Glutamatergic neuron (in vitro differentiated cells): ENCODE measurements at regions not wholly inside any gene's neighbourhood (a gene's known extent, or its start where the extent isn't known, plus 50 kb on each side); places are given as distances from the start of the nearest gene placed in this dataset.
"Not testable (repeated sequence)": the region's sequence is repeated elsewhere in the genome, so short reads cannot be mapped to it uniquely, and the experiment has no call there.

ENCODE experiments used
- DNase-seq: peaks from one replicate; pipeline ENCODE4 v3.0.0; 2022
- H3K27ac Mint-ChIP-seq: one replicate; pipeline ENCODE4 v1.8.0; 2020; ENCODE audit warnings: mild to moderate bottlenecking, mixed read lengths, inconsistent platforms; ENCODE audit not compliant: unreplicated experiment
- H3K27me3 Mint-ChIP-seq: one replicate; pipeline ENCODE4 v1.8.0; 2020; ENCODE audit warnings: mild to moderate bottlenecking, moderate library complexity, mixed read lengths, inconsistent platforms; ENCODE audit not compliant: unreplicated experiment
- H3K36me3 Mint-ChIP-seq: one replicate; pipeline ENCODE4 v1.8.0; 2020; ENCODE audit warnings: mild to moderate bottlenecking, mixed read lengths, inconsistent platforms; ENCODE audit not compliant: unreplicated experiment
- H3K4me1 Mint-ChIP-seq: one replicate; pipeline ENCODE4 v1.8.0; 2020; ENCODE audit warnings: mild to moderate bottlenecking, low read depth, mixed read lengths, inconsistent platforms; ENCODE audit not compliant: unreplicated experiment
- H3K4me3 Mint-ChIP-seq: one replicate; pipeline ENCODE4 v1.8.0; 2020; ENCODE audit warnings: mild to moderate bottlenecking, mixed read lengths, inconsistent platforms; ENCODE audit not compliant: unreplicated experiment
- H3K9me3 Mint-ChIP-seq: one replicate; pipeline ENCODE4 v1.8.0; 2020; ENCODE audit warnings: mild to moderate bottlenecking, moderate library complexity, mixed read lengths, inconsistent platforms; ENCODE audit not compliant: unreplicated experiment
- CTCF ChIP-seq: fragments of 200-600 bp; sonication (generic); IDR thresholded peaks from one replicate; pipeline ENCODE4 v1.5.0; 2021; ENCODE audit not compliant: partially characterized antibody, unreplicated experiment

GRCh38 chr18:30787410-30787809, 255.1 kb downstream of the DSC3 start:
- no peak for TF ChIP-seq CTCF
- DNase-seq = no peak
- Mint-ChIP-seq H3K9me3 (no peaks in the 10 kb centered on the region), H3K27ac (no peak overlapping the region), H3K4me3 (no peak overlapping the region), H3K36me3 (peaks cover 8% of the 10 kb centered on the region), H3K27me3 (peaks cover 2% of the 10 kb centered on the region), H3K4me1 (no peaks in the 10 kb centered on the region)

- TF ChIP-seq CTCF = no peak
- no peaks in the 10 kb centered on the region for H3K4me1 Mint-ChIP-seq
- H3K9me3 Mint-ChIP-seq = no peaks in the 10 kb centered on the region
- peaks cover 8% of the 10 kb centered on the region for H3K36me3 Mint-ChIP-seq
- no peak for DNase-seq
- no peak overlapping the region for H3K4me3 Mint-ChIP-seq
- H3K27ac Mint-ChIP-seq = no peak overlapping the region
- no peaks in the 10 kb centered on the region for H3K27me3 Mint-ChIP-seq
These were observed 260.9 kb downstream of the DSC3 start for GRCh38 chr18:30781601-30782000.

GRCh38 chr18:30775629-30776028, 266.9 kb downstream of the DSC3 start:
- no peak for TF ChIP-seq CTCF
- Mint-ChIP-seq H3K4me1 (no peaks in the 10 kb centered on the region), H3K9me3 (no peaks in the 10 kb centered on the region), H3K36me3 (peaks cover 4% of the 10 kb centered on the region), H3K4me3 (no peak overlapping the region), H3K27ac (no peak overlapping the region), H3K27me3 (no peaks in the 10 kb centered on the region)
- DNase-seq = no peak

GRCh38 chr18:30772170-30772569, 270.4 kb downstream of the DSC3 start:
- not testable (repeated sequence) for H3K27ac Mint-ChIP-seq, H3K4me1 Mint-ChIP-seq, DNase-seq, H3K4me3 Mint-ChIP-seq, H3K36me3 Mint-ChIP-seq, H3K27me3 Mint-ChIP-seq, H3K9me3 Mint-ChIP-seq

- peaks cover 3% of the 10 kb centered on the region for H3K4me1 Mint-ChIP-seq
These were observed 276.5 kb downstream of the DSC3 start for GRCh38 chr18:30766053-30766452.

More at GRCh38 chr18:30766053-30766452, 276.5 kb downstream of the DSC3 start:
- Mint-ChIP-seq H3K36me3 (peaks cover 9% of the 10 kb centered on the region), H3K9me3 (peaks cover 2% of the 10 kb centered on the region), H3K27ac (no peak overlapping the region), H3K4me3 (no peak overlapping the region), H3K27me3 (no peaks in the 10 kb centered on the region)
- DNase-seq = no peak
- no peak for TF ChIP-seq CTCF
